Ishikawa (cell line): ENCODE measurements at regions not wholly inside any gene's neighbourhood (a gene's known extent, or its start where the extent isn't known, plus 50 kb on each side); places are given as distances from the start of the nearest gene placed in this dataset.

Experiments used
- CEBPB ChIP-seq: IDR thresholded peaks from 2 replicates; pipeline ENCODE4 v1.6.1; 2012
- CREB1 ChIP-seq: IDR thresholded peaks from 2 replicates; pipeline ENCODE4 v1.6.1; 2012; ENCODE audit warnings: low read depth
- EGR1 ChIP-seq: IDR thresholded peaks from 2 replicates; pipeline ENCODE4 v1.6.1; 2012
- EP300 ChIP-seq: IDR thresholded peaks from 2 replicates; pipeline ENCODE4 v1.6.1; 2012; ENCODE audit warnings: borderline replicate concordance
- FOXM1 ChIP-seq: IDR thresholded peaks from 2 replicates; pipeline ENCODE4 v1.6.1; 2012; ENCODE audit warnings: low read depth, borderline replicate concordance
- NFIC ChIP-seq: IDR thresholded peaks from 2 replicates; pipeline ENCODE4 v1.6.1; 2012
- RAD21 ChIP-seq: IDR thresholded peaks from 2 replicates; pipeline ENCODE4 v1.6.1; 2012; ENCODE audit warnings: low read depth
- TAF1 ChIP-seq: IDR thresholded peaks from 2 replicates; pipeline ENCODE4 v1.6.1; 2012; ENCODE audit warnings: low read depth, mild to moderate bottlenecking
- TCF12 ChIP-seq: IDR thresholded peaks from 2 replicates; pipeline ENCODE4 v1.6.1; 2012; ENCODE audit warnings: low read depth
- TEAD4 ChIP-seq: IDR thresholded peaks from 2 replicates; pipeline ENCODE4 v1.6.1; 2012
- YY1 ChIP-seq: IDR thresholded peaks from 2 replicates; pipeline ENCODE4 v1.6.1; 2012; ENCODE audit warnings: low read depth
- ZBTB7A ChIP-seq: IDR thresholded peaks from 2 replicates; pipeline ENCODE4 v1.6.1; 2012; ENCODE audit warnings: low read depth
- TF ChIP-seq, protein P1 (sequence below): IDR thresholded peaks from 2 replicates; pipeline ENCODE4 v1.6.1; 2012; ENCODE audit warnings: low read depth, mild to moderate bottlenecking
- TF ChIP-seq, protein P2 (sequence below): IDR thresholded peaks from 2 replicates; pipeline ENCODE4 v1.6.1; 2012
- TF ChIP-seq, protein P3 (sequence below): IDR thresholded peaks from 2 replicates; pipeline ENCODE4 v1.6.1; 2012

DNA sequence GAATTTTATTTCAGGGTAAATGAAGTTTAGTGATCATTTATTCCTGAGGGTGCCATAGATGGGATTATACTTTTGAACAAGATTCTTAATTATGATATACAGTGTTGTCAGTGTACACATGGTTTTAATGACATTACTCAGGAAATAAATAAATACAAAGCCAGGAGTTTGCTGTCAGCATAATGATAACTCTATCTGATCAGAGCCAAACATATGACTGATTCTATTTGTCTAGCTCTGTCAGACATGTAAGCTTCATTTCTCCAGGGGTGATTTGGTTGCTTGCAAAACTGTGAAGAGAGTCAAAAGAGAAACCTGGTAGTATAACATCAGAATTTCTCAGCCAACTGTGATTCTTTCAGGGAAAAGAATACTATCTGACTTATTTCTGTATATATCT lies 1425.8 kb upstream of the C9orf72 start:
- TF ChIP-seq TAF1, result no peak
- TF ChIP-seq TEAD4, result no peak
- TF ChIP-seq CREB1, result no peak
- no peak for TF ChIP-seq RAD21
- TF ChIP-seq EP300, result no peak
- TF ChIP-seq ZBTB7A, result no peak
- TF ChIP-seq EGR1, result no peak
- TF ChIP-seq TCF12, result no peak
- no peak for TF ChIP-seq CEBPB
- TF ChIP-seq FOXM1, result no peak
- TF ChIP-seq NFIC, result no peak
- TF ChIP-seq, protein P1, sequence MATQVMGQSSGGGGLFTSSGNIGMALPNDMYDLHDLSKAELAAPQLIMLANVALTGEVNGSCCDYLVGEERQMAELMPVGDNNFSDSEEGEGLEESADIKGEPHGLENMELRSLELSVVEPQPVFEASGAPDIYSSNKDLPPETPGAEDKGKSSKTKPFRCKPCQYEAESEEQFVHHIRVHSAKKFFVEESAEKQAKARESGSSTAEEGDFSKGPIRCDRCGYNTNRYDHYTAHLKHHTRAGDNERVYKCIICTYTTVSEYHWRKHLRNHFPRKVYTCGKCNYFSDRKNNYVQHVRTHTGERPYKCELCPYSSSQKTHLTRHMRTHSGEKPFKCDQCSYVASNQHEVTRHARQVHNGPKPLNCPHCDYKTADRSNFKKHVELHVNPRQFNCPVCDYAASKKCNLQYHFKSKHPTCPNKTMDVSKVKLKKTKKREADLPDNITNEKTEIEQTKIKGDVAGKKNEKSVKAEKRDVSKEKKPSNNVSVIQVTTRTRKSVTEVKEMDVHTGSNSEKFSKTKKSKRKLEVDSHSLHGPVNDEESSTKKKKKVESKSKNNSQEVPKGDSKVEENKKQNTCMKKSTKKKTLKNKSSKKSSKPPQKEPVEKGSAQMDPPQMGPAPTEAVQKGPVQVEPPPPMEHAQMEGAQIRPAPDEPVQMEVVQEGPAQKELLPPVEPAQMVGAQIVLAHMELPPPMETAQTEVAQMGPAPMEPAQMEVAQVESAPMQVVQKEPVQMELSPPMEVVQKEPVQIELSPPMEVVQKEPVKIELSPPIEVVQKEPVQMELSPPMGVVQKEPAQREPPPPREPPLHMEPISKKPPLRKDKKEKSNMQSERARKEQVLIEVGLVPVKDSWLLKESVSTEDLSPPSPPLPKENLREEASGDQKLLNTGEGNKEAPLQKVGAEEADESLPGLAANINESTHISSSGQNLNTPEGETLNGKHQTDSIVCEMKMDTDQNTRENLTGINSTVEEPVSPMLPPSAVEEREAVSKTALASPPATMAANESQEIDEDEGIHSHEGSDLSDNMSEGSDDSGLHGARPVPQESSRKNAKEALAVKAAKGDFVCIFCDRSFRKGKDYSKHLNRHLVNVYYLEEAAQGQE, result no peak
- TF ChIP-seq YY1, result no peak
- TF ChIP-seq, protein P2, sequence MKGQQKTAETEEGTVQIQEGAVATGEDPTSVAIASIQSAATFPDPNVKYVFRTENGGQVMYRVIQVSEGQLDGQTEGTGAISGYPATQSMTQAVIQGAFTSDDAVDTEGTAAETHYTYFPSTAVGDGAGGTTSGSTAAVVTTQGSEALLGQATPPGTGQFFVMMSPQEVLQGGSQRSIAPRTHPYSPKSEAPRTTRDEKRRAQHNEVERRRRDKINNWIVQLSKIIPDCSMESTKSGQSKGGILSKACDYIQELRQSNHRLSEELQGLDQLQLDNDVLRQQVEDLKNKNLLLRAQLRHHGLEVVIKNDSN, result no peak
- TF ChIP-seq, protein P3, sequence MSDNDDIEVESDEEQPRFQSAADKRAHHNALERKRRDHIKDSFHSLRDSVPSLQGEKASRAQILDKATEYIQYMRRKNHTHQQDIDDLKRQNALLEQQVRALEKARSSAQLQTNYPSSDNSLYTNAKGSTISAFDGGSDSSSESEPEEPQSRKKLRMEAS, result no peak

DNA sequence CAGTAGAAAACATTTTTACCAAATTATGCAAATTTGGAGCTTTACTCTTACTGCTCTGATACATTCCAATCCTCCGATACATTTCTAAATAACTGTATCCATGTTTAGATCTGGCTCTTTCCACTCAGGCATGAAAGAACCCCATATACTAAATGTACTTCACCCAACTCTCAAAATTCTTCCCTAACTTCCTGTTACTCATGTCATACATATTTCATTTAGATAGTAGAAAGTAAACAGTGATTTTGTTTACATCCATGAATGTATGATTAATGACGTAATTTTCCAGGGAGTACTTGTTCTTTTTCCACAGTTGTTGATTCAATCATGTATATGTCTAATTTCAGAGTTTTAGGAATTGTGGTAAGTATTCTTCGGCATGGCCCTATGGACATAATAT lies 1426.5 kb upstream of the C9orf72 start:
- TF ChIP-seq NFIC (no peak), TAF1 (no peak), CREB1 (no peak), CEBPB (no peak), EP300 (no peak), TEAD4 (no peak), TCF12 (no peak), FOXM1 (no peak), RAD21 (no peak), ZBTB7A (no peak), EGR1 (no peak), YY1 (no peak)
- TF ChIP-seq, protein P3, result no peak
- TF ChIP-seq, protein P1, result no peak
- TF ChIP-seq, protein P2, result no peak

DNA sequence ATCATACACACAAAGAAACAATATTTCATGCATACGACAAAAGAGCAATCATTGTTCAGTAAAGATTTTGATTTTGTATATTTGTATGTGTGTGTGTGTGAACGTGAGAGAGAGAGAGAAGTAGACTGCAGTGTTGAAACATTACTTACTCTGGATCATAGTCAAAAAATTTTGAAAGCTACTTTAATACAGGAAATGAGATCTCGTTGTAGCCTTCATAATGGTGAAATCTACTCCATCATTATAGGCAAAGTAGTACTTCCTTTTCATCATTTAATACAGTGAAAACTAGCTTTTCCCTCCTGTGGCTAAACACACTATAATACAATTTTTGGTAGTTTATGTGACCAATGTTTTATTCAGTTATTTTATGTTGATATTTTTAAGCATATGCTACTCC lies 1427.7 kb upstream of the C9orf72 start:
- no peak for TF ChIP-seq ZBTB7A
- no peak for TF ChIP-seq RAD21

DNA sequence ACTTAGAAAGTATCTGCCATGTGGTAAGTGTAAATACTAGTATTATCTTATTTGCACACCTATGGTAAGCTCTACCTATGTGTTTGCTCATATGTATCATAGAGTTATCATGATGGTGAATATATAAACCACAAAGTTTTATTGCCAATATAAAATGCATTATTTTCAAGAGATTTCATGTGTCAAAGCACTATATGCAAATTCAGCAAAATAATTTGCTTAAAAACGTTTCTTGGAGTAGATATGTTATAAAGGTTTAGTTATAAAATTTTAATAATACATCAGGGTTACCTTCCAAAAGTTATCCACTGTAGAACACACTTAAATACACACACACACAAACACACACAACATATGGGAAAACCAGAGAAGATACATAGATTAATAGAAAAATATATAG lies 1431.7 kb upstream of the C9orf72 start:
- no peak for TF ChIP-seq TAF1

DNA sequence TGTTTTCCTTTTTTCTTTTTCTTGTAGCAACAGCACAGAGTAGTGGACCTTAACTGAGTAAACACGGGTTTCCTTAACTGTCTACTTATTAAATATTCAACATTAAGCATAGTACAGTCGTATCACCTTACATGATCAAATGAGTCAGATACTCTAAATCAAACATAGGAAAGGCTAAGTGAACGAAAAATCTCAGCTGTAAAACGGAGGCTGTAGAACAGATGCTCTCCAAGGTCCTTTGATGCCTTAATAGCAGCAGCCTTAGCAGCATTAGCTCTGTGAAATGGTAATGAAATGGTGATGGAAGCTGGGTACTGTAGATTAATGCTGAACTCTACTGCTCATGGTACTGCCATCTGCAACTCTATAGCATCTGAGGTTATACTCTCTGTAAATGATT lies 1433.3 kb upstream of the C9orf72 start:
- no peak for TF ChIP-seq CREB1
- TF ChIP-seq FOXM1, result no peak
- no peak for TF ChIP-seq TAF1
- TF ChIP-seq, protein P3, result no peak
- TF ChIP-seq EP300, result no peak
- TF ChIP-seq YY1, result no peak
- no peak for TF ChIP-seq TEAD4
- TF ChIP-seq, protein P1, result no peak
- no peak for TF ChIP-seq NFIC
- no peak for TF ChIP-seq CEBPB
- TF ChIP-seq, protein P2, result no peak
- TF ChIP-seq EGR1, result no peak
- no peak for TF ChIP-seq TCF12
- no peak for TF ChIP-seq ZBTB7A
- TF ChIP-seq RAD21, result no peak
